ENCODE measurements at regions not wholly inside any gene's neighbourhood (a gene's known extent, or its start where the extent isn't known, plus 50 kb on each side); places are given as distances from the start of the nearest gene placed in this dataset.
"Not testable (repeated sequence)": the region's sequence is repeated elsewhere in the genome, so short reads cannot be mapped to it uniquely, and the experiment has no call there.

DNA sequence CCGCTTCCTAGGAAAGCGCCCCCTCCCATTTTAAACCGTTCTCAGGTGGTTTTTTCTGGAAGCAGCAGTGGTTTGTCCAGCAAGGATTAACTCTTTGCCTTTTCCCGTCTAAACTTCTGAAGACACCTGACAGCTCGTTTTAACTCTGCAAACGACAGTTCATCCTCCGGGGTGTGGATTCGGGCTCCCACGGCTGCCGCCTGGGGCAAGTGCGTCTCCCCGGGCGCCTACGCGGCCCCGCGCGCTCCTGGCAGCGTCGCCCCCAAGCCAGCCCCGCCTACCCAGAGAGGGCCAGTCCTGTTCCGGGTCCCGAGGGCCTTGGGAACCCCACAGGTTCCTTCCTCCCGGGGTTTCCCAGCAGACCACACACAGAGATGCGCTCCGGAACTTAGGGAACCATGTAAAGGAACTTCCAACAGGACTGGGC lies 54.4 kb downstream of the PRR18 start:
- no peak overlapping the region for H3K9ac ChIP-seq (ENCODE audit: insufficient read length, low read depth)
- H3K4me3 ChIP-seq (ENCODE audit: insufficient read length, low read depth) = peak overlapping the region; percentile 39
- H3K36me3 ChIP-seq (ENCODE audit: insufficient read depth, insufficient read length, low read length) = no peaks in the 10 kb centered on the region
- H3K9me3 ChIP-seq (ENCODE audit: insufficient read depth, low read length) = no peaks in the 10 kb centered on the region
- DNase-seq (ENCODE audit: low read depth, low spot score) = no peak
- H3K27me3 ChIP-seq (ENCODE audit: insufficient read depth, insufficient read length) = peaks cover 25% of the 10 kb centered on the region
- TF ChIP-seq YY1 (IDR thresholded peaks at IDR 0.05; ENCODE audit: insufficient read depth, insufficient read length) = no peak
- TF ChIP-seq ZNF274 (IDR thresholded peaks at IDR 0.05; ENCODE audit: low read depth, low read length) = no peak
- TF ChIP-seq SUZ12 (IDR thresholded peaks at IDR 0.05; ENCODE audit: extremely low read depth, insufficient read depth, insufficient read length) = no peak
- H3K4me1 ChIP-seq (ENCODE audit: insufficient read depth, insufficient read length) = peaks cover 2% of the 10 kb centered on the region

DNA sequence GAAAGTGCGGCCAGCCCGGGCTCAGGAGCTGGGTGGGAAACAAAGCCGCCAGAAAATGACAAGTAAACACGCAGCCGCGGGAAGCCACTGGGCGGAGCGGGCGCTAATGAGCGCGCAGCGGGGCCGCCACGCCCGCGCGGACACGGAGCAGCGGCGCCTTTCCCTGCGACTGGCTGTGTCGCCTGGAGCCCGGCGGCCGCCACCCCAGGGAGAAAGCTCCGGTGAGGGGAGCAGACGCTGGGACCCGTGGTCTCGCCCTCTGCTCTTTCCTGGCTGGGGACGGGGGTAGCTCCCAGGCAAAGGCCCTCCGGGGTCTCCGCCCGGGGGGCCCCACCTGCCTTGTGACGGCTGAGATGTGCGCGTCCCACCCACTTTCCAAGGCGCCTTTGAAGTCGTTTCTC lies 54.9 kb downstream of the PRR18 start:
- Histone ChIP-seq H3K36me3 (ENCODE audit: insufficient read depth, insufficient read length, low read length) (no peaks in the 10 kb centered on the region), H3K9ac (ENCODE audit: insufficient read length, low read depth) (peak overlapping the region; percentile 42), H3K4me3 (ENCODE audit: insufficient read length, low read depth) (peak overlapping the region; percentile 39), H3K27me3 (ENCODE audit: insufficient read depth, insufficient read length) (peaks cover 25% of the 10 kb centered on the region), H3K4me1 (ENCODE audit: insufficient read depth, insufficient read length) (peaks cover 2% of the 10 kb centered on the region), H3K9me3 (ENCODE audit: insufficient read depth, low read length) (no peaks in the 10 kb centered on the region)
- DNase-seq (ENCODE audit: low read depth, low spot score) = no peak
- no peak for TF ChIP-seq YY1 (IDR thresholded peaks at IDR 0.05; ENCODE audit: insufficient read depth, insufficient read length)
- no peak for TF ChIP-seq ZNF274 (IDR thresholded peaks at IDR 0.05; ENCODE audit: low read depth, low read length)
- no peak for TF ChIP-seq SUZ12 (IDR thresholded peaks at IDR 0.05; ENCODE audit: extremely low read depth, insufficient read depth, insufficient read length)

DNA sequence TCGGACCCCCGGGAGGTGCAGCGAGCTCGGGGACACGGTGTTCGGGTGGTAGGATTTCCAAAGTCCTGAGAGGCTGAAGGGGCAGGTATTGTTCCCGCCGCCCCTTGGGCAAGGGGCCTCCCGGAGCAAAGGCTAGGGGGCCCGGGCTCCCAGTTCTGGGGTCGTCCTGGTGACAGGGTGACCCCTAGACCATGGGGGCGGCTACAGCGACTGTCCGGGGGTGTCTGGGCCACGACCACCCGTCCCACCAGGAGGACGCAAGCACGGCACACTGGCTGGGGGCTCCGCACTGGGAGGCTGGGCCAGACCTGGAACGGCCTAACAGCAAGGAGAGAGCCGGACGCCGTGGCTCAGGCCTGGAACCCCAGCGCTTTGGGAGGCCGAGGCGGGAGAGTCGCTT lies 55.6 kb downstream of the PRR18 start:
- H3K4me1 ChIP-seq (ENCODE audit: insufficient read depth, insufficient read length) = peaks cover 2% of the 10 kb centered on the region
- no peaks in the 10 kb centered on the region for H3K36me3 ChIP-seq (ENCODE audit: insufficient read depth, insufficient read length, low read length)
- H3K9me3 ChIP-seq (ENCODE audit: insufficient read depth, low read length) = no peaks in the 10 kb centered on the region
- no peak for DNase-seq (ENCODE audit: low read depth, low spot score)
- H3K27me3 ChIP-seq (ENCODE audit: insufficient read depth, insufficient read length) = peaks cover 25% of the 10 kb centered on the region
- no peak overlapping the region for H3K4me3 ChIP-seq (ENCODE audit: insufficient read length, low read depth)
- H3K9ac ChIP-seq (ENCODE audit: insufficient read length, low read depth) = no peak overlapping the region
- TF ChIP-seq YY1 (IDR thresholded peaks at IDR 0.05; ENCODE audit: insufficient read depth, insufficient read length) (no peak), SUZ12 (IDR thresholded peaks at IDR 0.05; ENCODE audit: extremely low read depth, insufficient read depth, insufficient read length) (no peak), ZNF274 (IDR thresholded peaks at IDR 0.05; ENCODE audit: low read depth, low read length) (no peak)

DNA sequence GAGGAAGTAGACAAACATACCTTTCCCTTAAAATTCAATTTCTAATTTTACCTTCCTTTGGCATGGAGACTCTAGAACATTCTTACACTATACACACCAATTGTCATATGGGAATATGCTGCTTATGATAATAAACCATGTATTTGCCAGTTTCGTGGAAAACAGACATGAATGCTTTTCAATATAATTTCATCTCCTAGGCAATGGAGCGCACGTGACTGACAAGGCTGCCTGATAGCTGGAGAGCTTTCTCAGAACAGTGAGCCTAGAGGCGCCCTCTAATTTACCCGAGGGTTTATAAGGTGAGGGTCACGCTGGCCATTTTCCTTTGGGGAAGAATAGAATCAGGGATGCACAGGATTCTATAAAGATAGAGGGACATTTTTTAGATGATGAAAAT lies 56.5 kb downstream of the PRR18 start:
- Histone ChIP-seq H3K27me3 (ENCODE audit: insufficient read depth, insufficient read length) (peaks cover 21% of the 10 kb centered on the region), H3K36me3 (ENCODE audit: insufficient read depth, insufficient read length, low read length) (no peaks in the 10 kb centered on the region), H3K4me3 (ENCODE audit: insufficient read length, low read depth) (no peak overlapping the region), H3K9ac (ENCODE audit: insufficient read length, low read depth) (no peak overlapping the region), H3K9me3 (ENCODE audit: insufficient read depth, low read length) (no peaks in the 10 kb centered on the region), H3K4me1 (ENCODE audit: insufficient read depth, insufficient read length) (peaks cover 2% of the 10 kb centered on the region)
- TF ChIP-seq YY1 (IDR thresholded peaks at IDR 0.05; ENCODE audit: insufficient read depth, insufficient read length) = no peak
- TF ChIP-seq SUZ12 (IDR thresholded peaks at IDR 0.05; ENCODE audit: extremely low read depth, insufficient read depth, insufficient read length) = no peak
- no peak for TF ChIP-seq ZNF274 (IDR thresholded peaks at IDR 0.05; ENCODE audit: low read depth, low read length)
- DNase-seq (ENCODE audit: low read depth, low spot score) = no peak

DNA sequence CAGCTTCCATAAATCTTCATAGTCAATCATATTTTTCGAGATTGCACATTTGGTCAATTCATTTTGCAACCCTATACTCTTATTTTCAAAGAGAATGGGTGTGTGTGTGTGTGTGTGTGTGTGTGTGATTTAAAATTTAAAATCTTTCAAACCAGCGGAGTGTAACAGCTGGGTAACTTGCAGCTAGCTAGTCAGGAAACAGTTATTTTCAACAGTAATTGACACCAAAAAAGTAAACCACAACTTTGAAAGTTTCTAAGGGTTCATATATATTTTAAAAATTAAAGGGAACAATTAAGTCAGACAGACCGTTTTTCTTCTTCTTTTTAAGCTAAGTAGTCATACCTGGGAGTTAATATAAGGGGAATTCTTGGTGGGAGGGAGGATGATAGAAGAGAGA lies 57.0 kb downstream of the PRR18 start:
- Histone ChIP-seq H3K9ac (ENCODE audit: insufficient read length, low read depth) (no peak overlapping the region), H3K27me3 (ENCODE audit: insufficient read depth, insufficient read length) (peaks cover 21% of the 10 kb centered on the region), H3K36me3 (ENCODE audit: insufficient read depth, insufficient read length, low read length) (no peaks in the 10 kb centered on the region), H3K4me3 (ENCODE audit: insufficient read length, low read depth) (no peak overlapping the region), H3K4me1 (ENCODE audit: insufficient read depth, insufficient read length) (peaks cover 2% of the 10 kb centered on the region), H3K9me3 (ENCODE audit: insufficient read depth, low read length) (no peaks in the 10 kb centered on the region)
- TF ChIP-seq SUZ12 (IDR thresholded peaks at IDR 0.05; ENCODE audit: extremely low read depth, insufficient read depth, insufficient read length) = no peak
- TF ChIP-seq ZNF274 (IDR thresholded peaks at IDR 0.05; ENCODE audit: low read depth, low read length) = no peak
- no peak for TF ChIP-seq YY1 (IDR thresholded peaks at IDR 0.05; ENCODE audit: insufficient read depth, insufficient read length)
- DNase-seq (ENCODE audit: low read depth, low spot score) = no peak

DNA sequence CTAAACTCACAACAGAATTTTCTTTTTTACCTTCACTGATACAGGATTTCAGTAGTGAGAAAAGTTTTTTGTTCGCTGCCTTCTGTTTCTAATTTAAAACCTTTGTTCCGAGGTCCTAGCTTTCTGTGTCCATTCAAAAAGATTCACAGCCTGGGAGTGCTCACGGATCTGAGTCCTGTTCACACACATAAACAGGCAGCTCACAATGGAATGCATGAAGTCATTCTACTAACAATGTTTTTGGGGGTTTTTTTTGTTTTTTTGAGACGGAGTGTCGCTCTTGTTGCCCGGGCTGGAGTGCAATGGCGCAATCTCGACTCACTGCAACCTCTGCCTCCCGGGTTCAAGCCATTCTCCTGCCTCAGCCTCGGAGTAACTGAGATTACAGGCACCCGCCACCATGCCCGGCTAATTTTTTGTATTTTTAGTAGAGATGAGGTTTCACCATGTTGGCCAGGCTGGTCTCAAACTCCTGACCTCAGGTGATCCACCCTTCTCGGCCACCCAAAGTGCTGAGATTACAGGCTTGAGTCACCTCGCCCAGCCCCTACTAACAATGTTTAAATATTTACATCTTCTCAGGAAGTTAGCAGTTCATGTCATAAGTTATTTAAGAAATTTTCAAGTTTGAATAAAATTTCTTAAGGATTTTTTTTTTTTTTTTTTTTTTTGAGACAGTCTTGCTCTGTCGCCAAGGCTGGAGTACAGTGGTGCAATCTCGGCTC lies 59.0 kb downstream of the PRR18 start:
- DNase-seq (ENCODE audit: low read depth, low spot score); H3K36me3 ChIP-seq (ENCODE audit: insufficient read depth, insufficient read length, low read length); H3K9ac ChIP-seq (ENCODE audit: insufficient read length, low read depth); H3K9me3 ChIP-seq (ENCODE audit: insufficient read depth, low read length); H3K27me3 ChIP-seq (ENCODE audit: insufficient read depth, insufficient read length); H3K4me1 ChIP-seq (ENCODE audit: insufficient read depth, insufficient read length); H3K4me3 ChIP-seq (ENCODE audit: insufficient read length, low read depth): not testable (repeated sequence)

DNA sequence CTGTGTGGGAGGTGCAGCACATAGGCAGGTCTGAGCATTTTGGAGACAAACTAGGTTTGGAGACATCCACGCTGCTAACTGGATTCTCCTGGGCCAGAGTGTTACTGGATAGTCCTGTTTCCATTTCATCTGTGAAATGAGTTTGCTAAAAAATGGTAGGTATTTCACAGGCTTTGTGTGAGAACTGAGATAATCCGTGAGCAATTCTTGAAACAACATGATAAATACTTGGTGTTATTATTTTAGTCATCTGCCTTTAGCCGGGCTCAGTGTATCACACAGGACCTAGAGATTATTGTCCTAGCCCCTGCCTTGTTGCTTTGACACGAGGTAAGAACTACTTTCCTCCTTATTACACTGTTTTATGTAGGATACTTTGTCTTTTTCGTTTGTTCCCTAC lies 63.0 kb downstream of the PRR18 start:
- TF ChIP-seq YY1 (IDR thresholded peaks at IDR 0.05; ENCODE audit: insufficient read depth, insufficient read length) (no peak), SUZ12 (IDR thresholded peaks at IDR 0.05; ENCODE audit: extremely low read depth, insufficient read depth, insufficient read length) (no peak), ZNF274 (IDR thresholded peaks at IDR 0.05; ENCODE audit: low read depth, low read length) (no peak)
- no peaks in the 10 kb centered on the region for H3K9me3 ChIP-seq (ENCODE audit: insufficient read depth, low read length)
- H3K36me3 ChIP-seq (ENCODE audit: insufficient read depth, insufficient read length, low read length) = no peaks in the 10 kb centered on the region
- DNase-seq (ENCODE audit: low read depth, low spot score) = no peak
- H3K4me1 ChIP-seq (ENCODE audit: insufficient read depth, insufficient read length) = no peaks in the 10 kb centered on the region
- H3K27me3 ChIP-seq (ENCODE audit: insufficient read depth, insufficient read length) = no peaks in the 10 kb centered on the region
- H3K9ac ChIP-seq (ENCODE audit: insufficient read length, low read depth) = no peak overlapping the region
- H3K4me3 ChIP-seq (ENCODE audit: insufficient read length, low read depth) = no peak overlapping the region

All from NT2/D1 (cell line).